SH-SY5Y (cell line): ENCODE measurements at regions not wholly inside any gene's neighbourhood (a gene's known extent, or its start where the extent isn't known, plus 50 kb on each side); places are given as distances from the start of the nearest gene placed in this dataset.

Source experiments
- GATA2 ChIP-seq: IDR thresholded peaks from 2 replicates; pipeline ENCODE4 v1.6.1; 2011; ENCODE audit warnings: mild to moderate bottlenecking, low read depth, low read length
- GATA3 ChIP-seq: IDR thresholded peaks from 2 replicates; pipeline ENCODE4 v1.6.1; 2011; ENCODE audit warnings: low read depth, mild to moderate bottlenecking, low read length, moderate library complexity

DNA sequence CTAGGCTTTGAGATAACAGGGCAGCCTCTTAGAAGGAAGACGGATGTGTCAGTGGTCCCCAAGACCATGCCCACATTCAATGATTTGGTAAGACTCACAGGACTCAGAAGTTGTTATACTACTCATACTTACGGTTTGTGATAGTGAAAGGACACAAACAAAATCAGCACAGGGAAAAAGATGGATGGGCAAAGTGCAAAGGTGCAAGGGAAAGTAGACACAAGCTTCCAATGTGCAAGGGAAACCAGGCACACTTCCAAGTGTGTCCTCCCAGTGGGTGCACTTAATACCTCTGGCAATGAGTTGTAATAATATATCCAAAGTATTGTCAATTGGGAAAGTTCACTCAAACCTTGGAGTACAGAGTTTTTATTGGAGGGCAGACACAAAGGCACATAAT, 53.8 kb upstream of the VCX start:
- TF ChIP-seq GATA2 (no peak), GATA3 (no peak)

DNA sequence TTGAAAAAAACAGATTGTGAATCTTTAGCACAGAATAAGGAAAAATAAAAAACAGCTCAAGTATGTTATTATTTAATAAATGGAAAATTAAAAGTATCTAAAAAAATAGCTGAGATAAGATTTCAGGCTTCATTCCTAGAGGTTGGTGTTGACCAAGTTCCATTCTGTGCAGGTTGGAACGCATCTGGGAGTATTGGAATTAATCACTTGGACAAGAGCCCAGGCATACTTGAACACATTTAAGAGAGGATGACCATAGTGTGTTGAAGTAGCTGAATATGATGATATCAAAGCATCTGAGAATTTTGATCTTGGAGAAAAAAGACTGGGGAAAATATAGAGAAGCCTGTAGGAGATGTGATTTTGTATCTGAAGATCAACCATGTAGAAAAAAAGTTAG, 54.6 kb upstream of the VCX start:
- TF ChIP-seq GATA2 (no peak), GATA3 (no peak)

DNA sequence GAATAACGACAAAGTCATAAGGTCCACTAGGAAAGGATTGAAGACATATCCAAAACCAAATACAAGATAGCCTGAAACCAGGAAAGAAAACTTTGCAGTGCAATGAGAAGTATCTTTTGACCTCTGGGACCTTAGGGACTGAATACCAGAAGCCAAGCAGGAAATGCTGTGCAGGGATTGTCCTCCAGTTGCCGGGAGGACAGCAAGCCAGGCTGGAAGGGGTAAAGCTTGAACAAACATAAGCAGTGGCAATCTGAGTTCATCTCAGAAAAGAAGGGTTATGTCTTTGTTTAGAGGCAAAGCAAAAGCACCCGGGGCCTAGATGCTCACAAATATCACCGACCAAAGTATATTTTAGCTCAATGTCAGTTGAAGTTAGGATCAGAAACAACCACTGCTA, 55.3 kb upstream of the VCX start:
- no peak for TF ChIP-seq GATA2
- TF ChIP-seq GATA3: no peak

DNA sequence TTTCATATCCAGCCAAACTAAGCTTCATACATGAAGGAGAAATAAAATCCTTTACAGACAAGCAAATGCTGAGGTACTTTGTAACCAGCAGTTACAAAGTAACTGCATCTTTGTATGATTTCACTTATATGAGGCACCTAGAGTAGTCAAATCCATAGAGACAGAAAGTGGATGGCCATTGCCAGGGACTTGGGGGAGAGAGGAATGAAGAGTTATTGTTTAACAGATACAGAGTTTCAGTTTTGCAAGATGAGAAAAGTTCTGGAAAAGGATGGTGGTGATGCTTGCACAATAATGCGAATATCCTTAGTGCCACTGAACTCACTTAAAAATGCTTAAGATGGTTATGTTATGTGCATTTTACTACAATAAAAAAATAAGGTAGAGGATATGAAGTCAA, 58.4 kb upstream of the VCX start:
- TF ChIP-seq GATA2 (no peak), GATA3 (no peak)

DNA sequence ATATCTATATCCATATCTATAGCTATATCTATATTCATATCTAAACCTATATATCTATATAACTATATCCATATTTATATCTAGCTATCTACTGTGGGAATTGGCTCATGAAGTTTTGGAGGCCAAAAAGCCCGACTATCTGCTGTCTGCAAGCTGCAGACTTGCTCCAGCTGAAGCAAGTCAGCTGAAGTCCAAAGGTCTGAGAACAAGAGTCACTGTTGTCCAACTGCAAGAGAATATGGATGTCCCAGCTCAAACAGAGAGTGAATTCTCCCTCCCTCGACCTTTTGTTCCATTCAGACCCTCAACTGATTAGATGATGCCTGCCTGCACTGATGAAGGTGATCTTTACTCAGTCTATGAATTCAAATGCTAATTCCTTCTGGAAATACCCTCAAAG, 63.3 kb upstream of the VCX start:
- TF ChIP-seq GATA2: no peak
- no peak for TF ChIP-seq GATA3

DNA sequence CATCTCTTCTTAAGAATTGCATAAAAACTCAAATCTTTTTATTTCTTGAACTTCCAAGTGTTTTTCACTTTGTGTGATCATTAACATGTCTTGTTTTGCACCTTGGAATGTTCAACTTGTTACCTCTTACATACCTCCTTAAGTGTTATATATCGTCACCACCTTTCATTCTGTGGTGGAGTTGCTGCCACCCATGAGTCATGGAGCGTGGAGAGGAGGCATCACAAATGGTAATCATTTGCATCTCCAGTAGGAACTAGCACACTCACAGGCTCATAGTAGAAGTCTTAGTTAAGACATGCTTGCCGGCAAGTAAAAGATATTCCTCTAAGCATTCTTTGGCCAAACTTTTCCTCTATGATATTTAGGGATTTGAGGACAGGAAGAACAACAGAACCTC, 67.0 kb upstream of the VCX start:
- TF ChIP-seq GATA2 (no peak), GATA3 (no peak)

DNA sequence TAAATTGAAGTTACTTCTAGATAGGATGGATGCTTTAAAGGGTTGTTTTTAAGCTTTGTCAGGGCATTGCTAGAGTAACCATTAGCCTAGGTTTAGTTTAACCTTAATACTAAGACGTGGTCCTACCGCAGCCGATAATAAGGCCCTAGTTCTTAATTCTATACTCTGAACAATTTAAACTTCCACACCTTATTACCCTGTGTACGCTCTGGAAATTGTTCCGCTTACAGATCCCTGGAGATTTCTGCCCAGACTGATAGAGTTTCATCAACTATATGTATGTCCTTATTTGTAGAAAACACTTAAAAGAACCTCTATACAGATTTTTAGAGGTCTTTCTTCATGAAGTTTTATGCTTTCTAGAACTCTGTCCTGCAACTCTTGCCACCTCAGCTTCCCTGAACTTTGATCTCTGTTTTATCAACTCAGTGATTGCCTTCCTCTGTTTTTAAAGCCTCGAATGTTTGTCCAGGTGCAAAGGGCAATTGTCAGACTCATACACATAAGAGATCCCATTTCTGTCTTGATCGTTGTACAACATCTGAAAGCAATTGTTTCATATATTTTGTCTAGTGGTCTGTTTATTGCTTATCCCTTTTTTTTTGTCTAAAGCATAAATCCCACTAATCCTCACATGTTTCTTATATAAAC, 71.1 kb upstream of the VCX start:
- TF ChIP-seq GATA3: no peak
- TF ChIP-seq GATA2: no peak

DNA sequence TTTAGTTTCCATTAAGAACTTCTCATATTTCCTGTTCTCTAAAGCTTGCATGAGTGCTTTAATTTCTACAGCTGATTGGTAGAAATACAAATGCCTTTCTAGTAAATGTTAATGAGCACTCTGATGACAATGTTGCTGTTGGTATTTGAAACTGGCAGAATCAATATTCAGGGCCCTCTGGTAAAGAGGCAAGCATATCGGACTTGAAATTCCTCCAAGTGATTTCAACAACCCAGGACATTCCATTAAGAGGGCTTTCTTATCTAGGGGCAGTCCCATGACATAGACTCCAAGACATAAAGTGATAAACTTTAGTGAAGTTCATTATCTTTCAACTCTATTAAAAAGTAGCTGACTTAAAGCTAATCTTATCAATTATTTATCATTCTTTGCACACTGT, 83.1 kb upstream of the VCX start:
- TF ChIP-seq GATA3 (no peak), GATA2 (no peak)

DNA sequence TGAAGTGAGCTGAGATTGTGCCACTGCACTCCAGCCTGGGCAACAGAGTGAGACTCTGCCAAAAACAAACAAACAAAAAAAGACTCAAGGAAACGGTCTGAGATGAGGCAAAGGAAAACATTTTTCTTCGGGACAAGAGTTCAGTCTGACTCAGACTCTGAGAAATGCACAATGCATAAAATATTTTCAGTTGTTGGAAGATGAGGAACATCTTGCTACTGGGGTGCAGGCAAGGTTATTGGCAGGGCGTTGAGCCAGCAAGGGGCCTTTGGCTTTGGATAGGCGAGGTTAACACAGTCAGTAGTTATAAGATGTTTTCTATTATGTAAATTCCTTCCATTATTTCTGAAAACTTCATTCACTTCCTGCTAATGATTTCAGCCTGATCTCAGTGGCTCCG, 96.1 kb upstream of the VCX start:
- TF ChIP-seq GATA2 (no peak), GATA3 (no peak)

DNA sequence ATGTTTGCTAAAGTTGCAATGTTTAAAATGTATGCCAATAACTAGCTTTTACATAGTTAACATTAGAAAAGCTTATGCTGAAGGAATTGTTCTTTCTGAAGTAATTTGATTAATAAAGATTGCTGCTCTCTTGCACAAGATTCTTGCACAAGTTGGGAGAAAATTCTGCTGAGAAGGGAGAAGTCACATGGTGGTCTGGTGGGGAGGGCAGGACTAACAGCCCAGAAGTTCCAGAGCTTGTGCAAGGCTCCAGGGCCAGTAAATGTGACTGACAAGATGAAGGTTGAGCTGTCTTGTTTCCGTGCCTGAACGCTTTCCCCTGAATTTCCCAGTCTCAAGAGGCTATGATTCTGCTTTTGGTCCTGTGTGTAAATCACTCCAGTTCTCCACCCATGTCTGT, 112.9 kb upstream of the VCX start:
- TF ChIP-seq GATA3 (no peak), GATA2 (no peak)

DNA sequence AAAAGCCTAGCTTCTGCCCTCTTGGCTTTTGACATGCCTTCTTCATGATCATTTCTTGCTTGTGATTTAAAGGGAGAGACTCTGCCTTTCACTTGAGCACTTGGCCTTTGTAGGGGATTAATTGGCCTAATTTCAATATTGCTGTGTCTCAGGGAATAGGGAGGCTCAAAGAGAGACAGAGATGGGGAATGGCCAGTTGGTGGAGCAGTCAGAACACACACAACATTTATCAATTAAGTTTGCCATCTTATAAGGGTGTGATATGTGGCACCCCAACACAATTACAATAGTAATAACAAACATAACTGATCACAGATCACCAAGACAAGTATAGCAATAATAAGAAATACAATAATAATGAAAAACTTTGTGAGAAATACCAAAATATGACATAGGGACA, 122.5 kb upstream of the VCX start:
- TF ChIP-seq GATA3: no peak
- TF ChIP-seq GATA2: no peak

DNA sequence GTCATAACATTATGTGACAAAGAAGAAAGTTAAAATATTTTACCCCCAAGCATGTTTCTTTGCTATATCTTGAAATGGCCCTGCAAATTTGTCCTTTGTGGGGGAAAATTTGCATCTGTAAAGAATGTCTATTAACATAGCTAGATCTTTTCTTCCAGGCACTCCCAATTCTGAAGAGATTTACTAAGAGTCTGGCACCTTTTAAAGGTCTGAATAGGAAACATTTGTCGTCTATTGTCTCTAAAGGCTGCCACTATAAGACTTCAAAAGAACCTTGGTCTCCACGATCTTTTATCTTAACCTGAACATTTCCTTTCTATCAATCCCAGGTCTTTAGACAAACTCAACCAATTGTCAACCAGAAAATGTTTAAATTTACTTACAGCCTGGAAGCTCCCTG, 128.6 kb upstream of the VCX start:
- TF ChIP-seq GATA2 (no peak), GATA3 (no peak)

DNA sequence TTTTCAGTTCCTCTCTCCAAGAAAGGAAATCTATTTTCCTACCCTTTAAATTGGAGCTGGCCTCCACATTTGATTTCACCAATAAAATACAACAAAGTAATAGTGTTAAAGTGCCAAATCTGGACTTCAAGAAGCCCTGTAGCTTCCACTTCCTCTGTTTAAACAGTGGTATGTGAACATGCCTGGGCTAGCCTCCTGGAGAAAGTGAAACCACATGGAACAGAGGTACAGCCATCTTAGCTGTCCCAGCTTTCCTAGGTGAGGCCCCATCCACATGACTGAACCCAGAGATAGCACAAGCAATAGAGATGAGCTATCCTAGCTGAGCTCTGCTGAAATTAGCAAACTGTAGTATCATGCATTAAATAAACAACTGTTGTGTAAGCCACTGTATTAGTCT, 131.8 kb upstream of the VCX start:
- no peak for TF ChIP-seq GATA3
- no peak for TF ChIP-seq GATA2

DNA sequence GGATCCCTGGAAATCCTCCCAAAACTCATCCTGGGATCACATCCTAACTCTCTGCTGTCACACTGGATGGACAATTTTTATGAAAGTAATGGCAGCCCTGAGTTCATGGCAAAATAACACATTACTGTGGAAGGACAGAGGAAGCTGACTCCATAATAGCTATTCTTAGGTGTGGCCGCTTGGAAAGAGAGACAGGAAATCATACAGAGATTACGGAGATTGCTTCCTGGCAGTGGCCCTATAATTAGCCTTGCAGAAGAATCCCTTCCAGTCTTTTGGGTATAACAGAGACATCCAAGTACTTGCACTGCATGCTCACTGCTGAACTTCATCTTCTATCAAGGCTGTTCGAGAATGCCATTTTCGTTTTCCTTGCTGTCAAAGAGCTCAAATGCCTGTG, 133.1 kb upstream of the VCX start:
- no peak for TF ChIP-seq GATA3

DNA sequence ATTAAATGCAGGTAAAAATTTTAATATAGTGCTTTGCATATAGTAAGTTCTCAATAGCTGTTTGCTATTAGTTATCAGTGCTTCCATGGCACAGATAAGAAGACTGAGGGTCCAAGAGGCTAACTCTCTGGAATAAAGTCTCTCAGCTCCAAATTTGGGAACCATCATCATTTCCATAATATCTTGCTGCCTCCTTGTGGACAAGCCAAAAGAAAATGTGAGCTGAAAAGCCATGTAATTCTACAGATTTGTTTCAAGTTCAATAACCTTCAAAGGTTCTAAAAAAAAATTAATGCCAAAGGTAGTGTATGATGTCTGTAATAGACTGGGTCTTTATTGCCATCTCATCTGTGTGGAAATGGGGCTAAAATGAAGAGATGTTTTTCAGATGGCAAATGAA, 136.9 kb upstream of the VCX start:
- TF ChIP-seq GATA2 (no peak), GATA3 (no peak)

DNA sequence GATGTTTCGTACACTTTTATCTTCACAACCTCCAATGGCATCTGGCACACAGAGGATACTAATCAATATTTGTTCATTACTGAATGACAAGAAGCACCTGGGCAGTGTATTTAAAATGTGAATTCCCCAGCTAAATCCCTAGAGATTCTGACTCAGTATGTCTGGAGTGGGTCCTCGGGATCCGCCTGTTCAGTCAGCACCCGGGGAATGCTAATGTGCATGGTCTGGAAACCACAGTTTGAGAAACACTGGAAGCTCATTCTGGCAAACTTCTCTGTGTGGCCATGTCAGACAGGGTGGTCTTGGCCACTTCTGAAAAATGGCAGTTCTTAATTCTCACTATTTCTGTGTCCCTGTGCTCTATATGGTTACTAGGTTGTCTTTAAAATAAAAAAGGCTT, 138.8 kb upstream of the VCX start:
- TF ChIP-seq GATA3 (no peak), GATA2 (no peak)
